OCI-LY3 (cell line): ENCODE measurements at regions not wholly inside any gene's neighbourhood (a gene's known extent, or its start where the extent isn't known, plus 50 kb on each side); places are given as distances from the start of the nearest gene placed in this dataset.
A peak's percentile ranks its signal among the peaks of the same experiment; 100 is the strongest.

Source experiments
- H2AFZ ChIP-seq: fragments of 200-600, 300-600 bp; shearing (Covaris generic); 2 replicates; pipeline ENCODE4 v1.6.0; 2014; ENCODE audit warnings: antibody characterized with exemption, low read depth, low read length
- H3K27ac ChIP-seq: fragments of 200-600, 300-600 bp; sonication (generic); 2 replicates; pipeline ENCODE4 v1.5.1; 2014; ENCODE audit warnings: mild to moderate bottlenecking, low read length, moderate library complexity, mixed read lengths
- H3K27me3 ChIP-seq: fragments of 200-600, 300-600 bp; sonication (generic); 2 replicates; pipeline ENCODE4 v1.6.1; 2014; ENCODE audit warnings: low read depth, low read length, mixed read lengths
- H3K36me3 ChIP-seq: fragments of 200-600, 300-600 bp; sonication (generic); replicated peaks from 2 replicates; pipeline ENCODE3; 2014; ENCODE audit warnings: low read depth, low read length, mixed read lengths
- H3K4me1 ChIP-seq: fragments of 300-600, 200-600 bp; sonication (generic); 2 replicates; pipeline ENCODE4 v1.6.1; 2014; ENCODE audit warnings: low read length, mixed read lengths
- H3K4me2 ChIP-seq: fragments of 200-600, 300-600 bp; sonication (generic); 2 replicates; pipeline ENCODE4 v1.6.1; 2014; ENCODE audit warnings: low read length, mixed read lengths
- H3K4me3 ChIP-seq: fragments of 300-600, 200-600 bp; sonication (generic); 2 replicates; pipeline ENCODE4 v1.5.1; 2014; ENCODE audit warnings: antibody characterized with exemption, mild to moderate bottlenecking, low read length, moderate library complexity
- H3K79me2 ChIP-seq: fragments of 300-600, 200-600 bp; shearing (Covaris generic); 2 replicates; pipeline ENCODE4 v1.6.1; 2014; ENCODE audit warnings: mild to moderate bottlenecking, low read length, mixed read lengths
- H3K9ac ChIP-seq: fragments of 300-600, 200-600 bp; shearing (Covaris generic); 2 replicates; pipeline ENCODE4 v1.6.0; 2014; ENCODE audit warnings: mild to moderate bottlenecking, low read length, moderate library complexity
- H3K9me3 ChIP-seq: fragments of 200-600, 300-600 bp; shearing (Covaris generic); 2 replicates; pipeline ENCODE4 v1.6.1; 2014; ENCODE audit warnings: low read length, mixed read lengths; ENCODE audit not compliant: insufficient read depth
- H4K20me1 ChIP-seq: fragments of 200-600, 300-600 bp; sonication (generic); 2 replicates; pipeline ENCODE4 v1.6.1; 2016; ENCODE audit warnings: low read length, mixed read lengths; ENCODE audit not compliant: insufficient read depth
- EZH2phosphoT487 ChIP-seq: fragments of 200-600 bp; shearing (Covaris generic); IDR thresholded peaks from 2 replicates; pipeline ENCODE4 v1.6.1; 2018; ENCODE audit warnings: antibody characterized with exemption, mixed run types, low read depth
- TF ChIP-seq, protein P1 (sequence below): fragments of 200-600, 300-600 bp; sonication (generic); IDR thresholded peaks from 2 replicates; pipeline ENCODE4 v1.5.1; 2014; ENCODE audit warnings: antibody characterized with exemption, low read length, low read depth

DNA sequence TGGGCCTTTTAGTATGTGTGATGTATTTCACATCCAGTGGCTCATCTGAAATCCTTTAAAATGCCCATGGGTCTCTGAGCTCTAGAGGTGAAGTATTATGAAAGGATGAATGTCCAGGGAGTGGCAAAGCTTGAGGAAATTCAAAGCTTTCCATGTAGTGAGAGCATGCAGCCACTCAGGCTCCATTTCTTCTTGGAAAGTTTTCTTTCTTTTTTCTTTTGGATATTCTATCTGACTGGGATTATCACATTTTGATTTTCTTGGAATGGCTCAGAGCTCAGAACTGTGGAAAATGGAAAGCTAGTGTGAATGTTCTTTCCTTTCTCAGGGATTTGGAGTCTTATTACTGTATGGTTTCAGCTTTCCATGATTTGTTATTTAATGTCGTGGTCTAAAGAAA, 397.4 kb downstream of the CD109 start:
- no peak for TF ChIP-seq EZH2phosphoT487
- TF ChIP-seq, protein P1, sequence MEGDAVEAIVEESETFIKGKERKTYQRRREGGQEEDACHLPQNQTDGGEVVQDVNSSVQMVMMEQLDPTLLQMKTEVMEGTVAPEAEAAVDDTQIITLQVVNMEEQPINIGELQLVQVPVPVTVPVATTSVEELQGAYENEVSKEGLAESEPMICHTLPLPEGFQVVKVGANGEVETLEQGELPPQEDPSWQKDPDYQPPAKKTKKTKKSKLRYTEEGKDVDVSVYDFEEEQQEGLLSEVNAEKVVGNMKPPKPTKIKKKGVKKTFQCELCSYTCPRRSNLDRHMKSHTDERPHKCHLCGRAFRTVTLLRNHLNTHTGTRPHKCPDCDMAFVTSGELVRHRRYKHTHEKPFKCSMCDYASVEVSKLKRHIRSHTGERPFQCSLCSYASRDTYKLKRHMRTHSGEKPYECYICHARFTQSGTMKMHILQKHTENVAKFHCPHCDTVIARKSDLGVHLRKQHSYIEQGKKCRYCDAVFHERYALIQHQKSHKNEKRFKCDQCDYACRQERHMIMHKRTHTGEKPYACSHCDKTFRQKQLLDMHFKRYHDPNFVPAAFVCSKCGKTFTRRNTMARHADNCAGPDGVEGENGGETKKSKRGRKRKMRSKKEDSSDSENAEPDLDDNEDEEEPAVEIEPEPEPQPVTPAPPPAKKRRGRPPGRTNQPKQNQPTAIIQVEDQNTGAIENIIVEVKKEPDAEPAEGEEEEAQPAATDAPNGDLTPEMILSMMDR, result no peak
- Histone ChIP-seq H3K9ac (no peak overlapping the region), H3K36me3 (no peaks in the 10 kb centered on the region), H3K27me3 (no peaks in the 10 kb centered on the region), H3K79me2 (no peaks in the 10 kb centered on the region), H3K4me3 (no peak overlapping the region), H2AFZ (no peak overlapping the region), H3K9me3 (no peaks in the 10 kb centered on the region), H3K27ac (no peak overlapping the region), H3K4me1 (peaks cover 11% of the 10 kb centered on the region), H3K4me2 (no peak overlapping the region), H4K20me1 (no peaks in the 10 kb centered on the region)

DNA sequence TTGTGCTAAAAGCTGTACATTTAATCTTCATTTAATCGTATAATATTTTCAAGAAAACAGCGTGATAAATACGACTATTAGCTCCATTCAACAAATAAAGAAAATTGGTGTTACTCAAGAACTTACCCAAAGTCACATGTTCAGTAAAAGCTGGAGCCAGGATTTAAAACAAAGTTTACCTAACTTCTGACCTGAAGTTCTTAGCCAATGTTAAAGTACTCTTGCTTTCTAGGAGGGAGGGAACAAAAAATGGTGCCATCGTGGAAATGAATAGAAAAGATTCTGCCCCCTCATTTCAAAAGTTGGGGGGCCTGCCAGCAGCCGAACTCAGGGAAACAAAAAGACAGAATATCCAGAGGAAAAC, 395.8 kb downstream of the CD109 start:
- Histone ChIP-seq H3K79me2 (no peaks in the 10 kb centered on the region), H3K27me3 (no peaks in the 10 kb centered on the region), H3K4me3 (peak overlapping the region; percentile 12; the same call in 1 of the 2 replicates), H3K27ac (no peak overlapping the region), H2AFZ (peak overlapping the region; percentile 16; the same call in 1 of the 2 replicates), H4K20me1 (no peaks in the 10 kb centered on the region), H3K9ac (no peak overlapping the region), H3K4me2 (peak overlapping the region; percentile 53), H3K36me3 (no peaks in the 10 kb centered on the region), H3K9me3 (no peaks in the 10 kb centered on the region), H3K4me1 (peaks cover 11% of the 10 kb centered on the region)
- TF ChIP-seq, protein P1, result no peak
- TF ChIP-seq EZH2phosphoT487, result no peak

DNA sequence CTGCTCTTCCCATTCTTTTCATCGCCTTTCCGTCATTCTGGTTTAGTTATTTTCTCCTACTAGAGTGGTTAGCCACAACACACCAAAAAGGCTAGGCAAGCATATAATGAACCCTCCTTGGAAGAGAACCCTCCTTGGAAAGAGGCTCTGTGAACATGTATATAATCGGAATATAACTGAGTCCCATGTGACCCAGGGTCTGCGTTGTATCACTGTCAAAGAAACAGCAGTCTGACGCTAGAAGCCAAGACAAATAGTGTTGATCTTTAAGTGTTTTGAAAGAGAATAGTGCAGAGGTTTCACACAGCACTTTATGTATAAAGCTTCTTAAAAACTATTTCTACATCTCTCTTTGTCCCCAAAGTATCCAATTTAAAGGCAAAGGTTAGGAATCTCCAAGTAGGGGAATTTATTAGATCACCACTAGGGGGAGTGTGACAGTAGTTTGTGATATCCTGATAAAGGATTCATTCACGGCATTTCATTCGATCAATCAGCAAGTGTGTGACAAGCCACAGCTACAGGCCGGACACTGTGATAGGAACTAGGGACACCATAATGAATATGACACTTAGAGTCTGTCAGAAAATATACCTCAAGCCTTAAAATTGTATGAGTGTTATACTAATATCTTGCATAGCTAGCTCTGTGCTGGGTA, 395.3 kb downstream of the CD109 start:
- peak overlapping the region; percentile 12; the same call in 1 of the 2 replicates for H3K4me3 ChIP-seq
- H3K9me3 ChIP-seq, result no peaks in the 10 kb centered on the region
- no peaks in the 10 kb centered on the region for H3K79me2 ChIP-seq
- no peak for TF ChIP-seq EZH2phosphoT487
- TF ChIP-seq, protein P1, result peak; percentile 93
- no peak overlapping the region for H3K9ac ChIP-seq
- H2AFZ ChIP-seq, result peak overlapping the region; percentile 16; the same call in 1 of the 2 replicates
- H4K20me1 ChIP-seq, result no peaks in the 10 kb centered on the region
- H3K27ac ChIP-seq, result no peak overlapping the region
- no peaks in the 10 kb centered on the region for H3K36me3 ChIP-seq
- peaks cover 11% of the 10 kb centered on the region for H3K4me1 ChIP-seq
- H3K4me2 ChIP-seq, result peak overlapping the region; percentile 53
- H3K27me3 ChIP-seq, result no peaks in the 10 kb centered on the region

DNA sequence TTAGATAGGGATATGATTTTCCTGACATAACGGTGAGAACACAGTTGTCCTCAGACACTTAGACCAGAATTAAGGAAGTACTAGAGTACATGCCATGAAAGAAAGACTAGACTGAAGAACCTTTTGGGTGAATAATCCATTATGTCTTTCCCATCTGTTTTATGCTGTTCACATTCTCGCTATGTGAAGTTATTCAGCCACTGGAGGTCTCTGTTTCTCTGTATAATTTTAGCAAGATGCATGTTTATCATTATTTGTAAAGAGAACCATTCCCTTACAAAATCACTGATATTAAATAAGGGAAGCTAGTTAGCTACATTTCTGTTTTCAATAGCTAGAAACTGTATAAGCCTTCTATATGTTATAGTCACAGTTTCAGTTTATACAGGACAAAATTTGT, 391.9 kb downstream of the CD109 start:
- no peak overlapping the region for H3K9ac ChIP-seq
- no peak for TF ChIP-seq EZH2phosphoT487
- TF ChIP-seq, protein P1, result peak; percentile 47
- no peaks in the 10 kb centered on the region for H4K20me1 ChIP-seq
- H3K4me1 ChIP-seq, result no peaks in the 10 kb centered on the region
- H3K79me2 ChIP-seq, result no peaks in the 10 kb centered on the region
- H3K4me2 ChIP-seq, result no peak overlapping the region
- H3K27me3 ChIP-seq, result no peaks in the 10 kb centered on the region
- no peaks in the 10 kb centered on the region for H3K36me3 ChIP-seq
- no peak overlapping the region for H3K4me3 ChIP-seq
- H3K27ac ChIP-seq, result no peak overlapping the region
- no peak overlapping the region for H2AFZ ChIP-seq
- H3K9me3 ChIP-seq, result no peaks in the 10 kb centered on the region
